BE2C (cell line): ENCODE measurements at regions not wholly inside any gene's neighbourhood (a gene's known extent, or its start where the extent isn't known, plus 50 kb on each side); places are given as distances from the start of the nearest gene placed in this dataset.

Experiments used
- DNase-seq: peaks from one replicate; pipeline ENCODE4 v3.0.0-alpha.2; 2020
- H3K27me3 ChIP-seq: fragments of 250-450 bp; sonication (Bioruptor Pico); 2 replicates; pipeline ENCODE4 v1.5.1; 2020; ENCODE audit warnings: mild to moderate bottlenecking
- H3K36me3 ChIP-seq: fragments of 250-450 bp; sonication (Bioruptor Pico); 2 replicates; pipeline ENCODE4 v1.5.1; 2020; ENCODE audit warnings: mild to moderate bottlenecking
- H3K4me1 ChIP-seq: fragments of 250-450 bp; sonication (Bioruptor Pico); 2 replicates; pipeline ENCODE4 v1.5.1; 2020
- H3K4me3 ChIP-seq: 2 replicates; pipeline ENCODE4 v1.5.1; 2011; ENCODE audit warnings: low read depth, low read length
- H3K9me3 ChIP-seq: fragments of 250-450 bp; sonication (Bioruptor Pico); 2 replicates; pipeline ENCODE4 v1.5.1; 2020
- CTCF ChIP-seq: IDR thresholded peaks from 2 replicates; pipeline ENCODE4 v1.5.1; 2012; ENCODE audit warnings: mild to moderate bottlenecking, low read depth, low read length

DNA sequence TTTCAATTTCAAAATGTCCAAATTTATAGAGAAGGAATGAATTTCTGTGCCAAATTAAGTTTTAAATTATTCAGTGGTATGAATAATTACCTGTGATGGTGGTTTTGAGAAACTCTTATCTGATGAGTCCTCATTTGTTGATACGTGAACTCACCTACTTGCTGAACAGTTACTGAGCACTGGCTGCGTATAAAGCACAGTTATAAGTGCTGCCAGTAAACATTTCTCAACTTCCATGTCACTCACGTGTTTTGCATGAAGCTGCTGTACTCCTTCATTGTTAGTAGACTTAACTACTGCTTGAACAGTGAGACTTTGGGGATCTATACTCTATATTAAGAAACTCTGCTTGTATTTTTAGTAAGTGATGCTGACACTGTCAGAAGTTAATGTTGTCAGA lies 269.1 kb upstream of the FZD8 start:
- TF ChIP-seq CTCF = no peak
- H3K27me3 ChIP-seq = no peaks in the 10 kb centered on the region
- DNase-seq = no peak
- H3K9me3 ChIP-seq = no peaks in the 10 kb centered on the region
- no peaks in the 10 kb centered on the region for H3K4me1 ChIP-seq
- no peaks in the 10 kb centered on the region for H3K36me3 ChIP-seq
- H3K4me3 ChIP-seq = no peak overlapping the region

- no peaks in the 10 kb centered on the region for H3K4me1 ChIP-seq
- TF ChIP-seq CTCF = no peak
- no peak overlapping the region for H3K4me3 ChIP-seq
- H3K27me3 ChIP-seq = no peaks in the 10 kb centered on the region
- H3K9me3 ChIP-seq = no peaks in the 10 kb centered on the region
- no peaks in the 10 kb centered on the region for H3K36me3 ChIP-seq
- no peak for DNase-seq
Measured at GRCh38 chr10:35910234-35910633, 268.1 kb upstream of the FZD8 start.

DNA sequence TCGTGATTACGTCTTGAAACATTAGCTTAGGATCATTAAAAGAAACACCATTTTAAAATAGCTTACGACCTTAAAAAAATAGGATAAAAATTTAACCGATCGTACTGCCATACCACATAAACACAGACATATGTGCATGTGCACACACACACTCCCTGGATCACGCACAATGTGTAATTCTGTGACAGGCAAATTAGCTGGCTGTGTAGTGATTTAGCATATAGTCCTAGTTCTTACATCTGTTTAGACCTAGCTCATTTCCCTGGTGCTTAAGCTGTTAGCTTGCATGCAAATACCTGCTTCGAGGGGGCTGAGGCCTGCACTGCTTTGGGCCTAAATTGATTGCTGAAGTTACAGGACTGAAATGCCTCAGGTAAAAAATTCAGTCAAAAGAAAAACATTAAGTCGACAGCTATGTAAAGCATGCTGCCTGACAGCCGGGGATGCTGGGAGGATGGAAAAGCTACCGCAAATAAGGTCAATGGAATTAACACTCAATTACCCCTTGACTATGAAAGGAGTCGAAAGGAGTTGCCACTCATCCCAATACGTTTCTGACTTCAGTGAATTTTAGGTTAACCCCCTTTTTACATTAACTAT lies 267.1 kb upstream of the FZD8 start:
- H3K27me3 ChIP-seq = no peaks in the 10 kb centered on the region
- no peaks in the 10 kb centered on the region for H3K4me1 ChIP-seq
- H3K9me3 ChIP-seq = no peaks in the 10 kb centered on the region
- no peak for TF ChIP-seq CTCF
- no peak for DNase-seq
- H3K36me3 ChIP-seq = no peaks in the 10 kb centered on the region
- no peak overlapping the region for H3K4me3 ChIP-seq

- Histone ChIP-seq H3K27me3 (no peaks in the 10 kb centered on the region), H3K4me1 (no peaks in the 10 kb centered on the region), H3K36me3 (no peaks in the 10 kb centered on the region), H3K9me3 (no peaks in the 10 kb centered on the region), H3K4me3 (no peak overlapping the region)
- TF ChIP-seq CTCF = no peak
- no peak for DNase-seq
Measured at GRCh38 chr10:35908451-35908850, 266.4 kb upstream of the FZD8 start.

- no peak for TF ChIP-seq CTCF
- H3K27me3 ChIP-seq = no peaks in the 10 kb centered on the region
- H3K4me3 ChIP-seq = no peak overlapping the region
- H3K9me3 ChIP-seq = no peaks in the 10 kb centered on the region
- no peaks in the 10 kb centered on the region for H3K4me1 ChIP-seq
- no peaks in the 10 kb centered on the region for H3K36me3 ChIP-seq
- no peak for DNase-seq
Measured at GRCh38 chr10:35907548-35907947, 265.5 kb upstream of the FZD8 start.

DNA sequence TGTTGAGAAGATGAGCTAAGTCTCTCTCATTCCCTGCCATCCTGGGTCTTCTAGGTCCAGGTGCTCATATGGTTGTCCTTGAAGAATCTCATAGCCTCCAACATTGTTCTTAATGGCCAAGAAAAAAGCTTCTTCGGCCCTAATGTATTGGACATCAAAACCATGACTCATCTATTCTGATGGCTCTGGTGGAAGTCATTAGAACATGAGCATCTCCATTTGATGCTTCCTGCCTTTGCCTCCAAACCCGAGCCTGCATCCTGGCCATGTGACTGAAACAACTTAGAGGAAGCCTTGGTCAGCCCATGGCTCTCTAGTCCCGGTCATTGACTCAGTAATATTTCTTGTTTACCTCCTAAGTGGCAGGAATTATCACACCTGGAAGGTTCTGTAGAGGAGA lies 264.1 kb upstream of the FZD8 start:
- TF ChIP-seq CTCF = no peak

More for the DNA sequence above, 264.1 kb upstream of the FZD8 start:
- Histone ChIP-seq H3K27me3 (no peaks in the 10 kb centered on the region), H3K36me3 (no peaks in the 10 kb centered on the region), H3K4me3 (no peak overlapping the region), H3K4me1 (no peaks in the 10 kb centered on the region), H3K9me3 (no peaks in the 10 kb centered on the region)
- DNase-seq = no peak
